Superior temporal gyrus (tissue), 1 donor: ENCODE measurements at regions not wholly inside any gene's neighbourhood (a gene's known extent, or its start where the extent isn't known, plus 50 kb on each side); places are given as distances from the start of the nearest gene placed in this dataset.

Experiments
- DNase-seq: peaks from one replicate; pipeline ENCODE4 v3.0.0-alpha.2; 2016; ENCODE audit errors: extremely low spot score

DNA sequence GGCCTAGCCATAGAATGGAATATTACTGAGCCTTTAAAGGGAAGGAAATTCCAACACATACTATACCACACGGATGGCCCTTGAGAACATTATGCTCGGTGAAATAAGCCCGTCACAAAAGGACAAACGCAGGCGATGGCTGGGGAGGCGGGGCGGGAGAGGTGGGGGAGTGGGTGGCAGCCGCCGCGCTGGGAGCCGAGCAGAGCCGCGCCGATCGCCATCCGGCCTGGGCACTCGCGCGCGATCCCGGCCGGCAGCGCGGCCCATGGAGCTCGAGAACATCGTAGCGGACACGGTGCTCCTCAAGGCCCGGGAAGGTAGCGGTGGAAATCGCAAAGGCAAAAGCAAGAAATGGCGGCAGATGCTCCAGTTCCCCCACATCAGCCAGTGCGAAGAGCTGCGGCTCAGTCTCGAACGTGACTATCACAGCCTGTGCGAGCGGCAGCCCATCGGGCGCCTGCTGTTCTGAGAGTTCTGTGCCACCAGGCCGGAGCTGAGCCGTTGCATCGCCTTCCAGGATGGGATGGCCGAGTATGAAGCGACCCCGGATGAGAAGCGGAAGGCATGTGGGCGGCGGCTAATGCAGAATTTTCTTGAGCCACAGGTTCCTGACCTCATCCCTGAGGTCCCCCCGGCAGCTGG lies 140.1 kb downstream of the ZDHHC20 start:
- DNase-seq = no peak

- DNase-seq = no peak
These were observed 139.0 kb downstream of the ZDHHC20 start for GRCh38 chr13:21319869-21320641.

- DNase-seq = no peak
These were observed 138.5 kb downstream of the ZDHHC20 start for GRCh38 chr13:21320642-21321034.

DNA sequence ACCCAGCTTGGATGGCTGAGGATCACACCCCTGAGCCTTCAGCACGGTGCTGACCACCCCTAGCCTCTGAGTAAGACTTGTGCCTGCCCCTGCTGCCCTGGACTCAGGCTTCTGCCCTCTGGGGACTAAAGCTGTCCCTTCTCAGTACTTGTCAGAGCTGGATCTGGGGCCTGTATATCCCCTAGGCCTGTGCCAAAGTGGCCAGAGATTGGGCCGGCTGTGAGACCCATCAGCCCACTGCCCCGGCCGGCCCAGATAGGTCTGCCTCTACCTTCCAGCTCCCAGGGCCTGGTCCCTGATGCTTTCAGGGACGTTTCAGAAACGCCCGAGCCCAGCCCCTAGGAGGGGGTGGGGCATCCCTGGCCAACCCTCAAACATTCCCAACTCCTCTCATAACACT lies 137.8 kb downstream of the ZDHHC20 start:
- DNase-seq = no peak

DNA sequence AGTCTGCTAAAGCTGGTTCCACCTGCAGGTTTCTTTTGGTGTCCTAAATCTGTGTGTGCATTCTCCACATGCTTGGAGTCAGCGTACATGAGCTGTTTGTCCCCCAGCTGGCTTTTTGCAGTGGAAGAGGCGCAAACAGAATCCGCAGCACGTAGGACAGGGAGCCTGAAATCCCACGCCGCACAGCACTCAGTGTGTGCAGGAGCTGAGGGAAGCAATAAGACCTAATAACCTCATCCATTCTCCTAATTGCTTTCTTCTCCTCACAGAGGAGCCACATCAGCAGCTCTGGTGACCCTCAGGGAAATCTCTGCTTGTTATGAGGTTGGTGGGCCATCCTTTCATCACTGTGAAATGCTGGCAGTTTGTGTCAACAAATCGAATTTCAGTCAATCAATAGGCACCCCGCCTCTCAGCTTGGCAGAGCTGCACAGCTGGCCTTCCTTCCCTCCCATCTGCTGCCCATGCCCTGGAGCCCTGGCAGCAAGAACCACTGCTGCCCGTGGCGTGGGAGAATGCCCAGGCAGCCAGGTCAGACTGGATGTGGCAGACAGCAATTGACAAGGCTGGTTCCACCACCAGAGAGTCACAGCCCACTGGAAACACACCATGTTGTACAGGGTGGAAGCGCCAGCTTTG lies 136.7 kb downstream of the ZDHHC20 start:
- no peak for DNase-seq
